ENCODE measurements at regions not wholly inside any gene's neighbourhood (a gene's known extent, or its start where the extent isn't known, plus 50 kb on each side); places are given as distances from the start of the nearest gene placed in this dataset.

- Histone ChIP-seq H3K27ac (ENCODE audit: low read depth) (no peak overlapping the region), H3K27me3 (ENCODE audit: insufficient read depth) (no peaks in the 10 kb centered on the region), H2AFZ (peak overlapping the region; percentile 70; the same call in 1 of the 2 replicates), H3K4me1 (ENCODE audit: insufficient read depth) (no peaks in the 10 kb centered on the region), H3F3A (replicated peaks; ENCODE audit: low read depth) (no peaks in the 10 kb centered on the region), H3K36me3 (ENCODE audit: insufficient read depth) (no peaks in the 10 kb centered on the region), H3K79me2 (replicated peaks; ENCODE audit: insufficient read depth) (no peaks in the 10 kb centered on the region), H3K4me3 (no peak overlapping the region), H3K4me2 (no peak overlapping the region), H3K9me2 (ENCODE audit: insufficient read depth) (0 out of 2 replicates have a peak, but pooled peaks cover 11% of the 10 kb centered on the region), H4K20me1 (replicated peaks; ENCODE audit: insufficient read depth) (no peaks in the 10 kb centered on the region)
- H3K9me3 Mint-ChIP-seq = no peaks in the 10 kb centered on the region
- DNase-seq (ENCODE audit: low spot score) (no peak), ATAC-seq (no peak)
- H3K4me3 Mint-ChIP-seq = no peak overlapping the region
- H3K27ac Mint-ChIP-seq = no peak overlapping the region
- no peaks in the 10 kb centered on the region for H3K4me1 Mint-ChIP-seq
- H3K27me3 Mint-ChIP-seq (ENCODE audit: insufficient read depth, low read depth, poor library complexity) = no peaks in the 10 kb centered on the region
- no peaks in the 10 kb centered on the region for H3K36me3 Mint-ChIP-seq (ENCODE audit: low read depth)
- no peak for TF ChIP-seq EZH2phosphoT487 (IDR thresholded peaks at IDR 0.05; ENCODE audit: unreplicated experiment)
- TF ChIP-seq JUNB (IDR thresholded peaks at IDR 0.05; ENCODE audit: unreplicated experiment) = no peak
- no peak for TF ChIP-seq ETS1 (IDR thresholded peaks at IDR 0.05)
- TF ChIP-seq NANOG (IDR thresholded peaks at IDR 0.05; ENCODE audit: borderline replicate concordance) = no peak
- no peak for TF ChIP-seq STAT1 (IDR thresholded peaks at IDR 0.05; ENCODE audit: unreplicated experiment)
- no peak for TF ChIP-seq REST (IDR thresholded peaks at IDR 0.05; ENCODE audit: unreplicated experiment)
- no peak for TF ChIP-seq ZNF114 (CRISPR knock-in tag; IDR thresholded peaks at IDR 0.05)
- TF ChIP-seq POLR2AphosphoS5 (IDR thresholded peaks at IDR 0.05; ENCODE audit: low read depth) = no peak
- no peak for TF ChIP-seq CTCF (conservative IDR thresholded peaks at IDR 0.05; ENCODE audit: low read depth in 2 of 2)
Measured at GRCh38 chr16:52921104-52921503, 131.6 kb downstream of the CHD9NB start.

- Histone ChIP-seq H3F3A (replicated peaks; ENCODE audit: low read depth) (no peaks in the 10 kb centered on the region), H3K27ac (ENCODE audit: low read depth) (no peak overlapping the region), H4K20me1 (replicated peaks; ENCODE audit: insufficient read depth) (no peaks in the 10 kb centered on the region), H3K4me3 (no peak overlapping the region), H3K36me3 (ENCODE audit: insufficient read depth) (no peaks in the 10 kb centered on the region), H3K4me1 (ENCODE audit: insufficient read depth) (no peaks in the 10 kb centered on the region), H3K4me2 (no peak overlapping the region), H2AFZ (peak overlapping the region; percentile 70; the same call in 1 of the 2 replicates), H3K9me2 (ENCODE audit: insufficient read depth) (0 out of 2 replicates have a peak, but pooled peaks cover 11% of the 10 kb centered on the region), H3K27me3 (ENCODE audit: insufficient read depth) (no peaks in the 10 kb centered on the region), H3K79me2 (replicated peaks; ENCODE audit: insufficient read depth) (no peaks in the 10 kb centered on the region)
- H3K9me3 Mint-ChIP-seq = no peaks in the 10 kb centered on the region; the same call in 2 of the 3 replicates
- no peaks in the 10 kb centered on the region for H3K27me3 Mint-ChIP-seq (ENCODE audit: insufficient read depth, low read depth, poor library complexity)
- H3K4me3 Mint-ChIP-seq = no peak overlapping the region
- H3K27ac Mint-ChIP-seq = no peak overlapping the region
- no peaks in the 10 kb centered on the region for H3K36me3 Mint-ChIP-seq (ENCODE audit: low read depth)
- no peaks in the 10 kb centered on the region for H3K4me1 Mint-ChIP-seq
- no peak for ATAC-seq
- DNase-seq (ENCODE audit: low spot score) = no peak
- no peak for TF ChIP-seq EZH2phosphoT487 (IDR thresholded peaks at IDR 0.05; ENCODE audit: unreplicated experiment)
- TF ChIP-seq ZNF462 (CRISPR knock-in tag; IDR thresholded peaks at IDR 0.05) = no peak
Measured at GRCh38 chr16:52920331-52920730, 132.4 kb downstream of the CHD9NB start.

All from GM23338 (cell line).